HepG2 (cell line): ENCODE measurements at regions not wholly inside any gene's neighbourhood (a gene's known extent, or its start where the extent isn't known, plus 50 kb on each side); places are given as distances from the start of the nearest gene placed in this dataset.
A peak's percentile ranks its signal among the peaks of the same experiment; 100 is the strongest.

ENCODE experiments used
- DPF2 ChIP-seq: sonication (generic); formaldehyde crosslinking; IDR thresholded peaks from 2 replicates; pipeline ENCODE4 v1.4.0; 2020; ENCODE audit warnings: mild to moderate bottlenecking, low read depth, missing genetic modification reagents, borderline replicate concordance
- ETV5 ChIP-seq: IDR thresholded peaks from 2 replicates; pipeline ENCODE4 v1.6.1; 2018; ENCODE audit warnings: missing biosample characterization, missing genetic modification reagents, inconsistent platforms, borderline replicate concordance
- GABPA ChIP-seq, 2 experiments: IDR thresholded peaks; 2 replicates each; pipeline ENCODE4 v1.6.1; 2011 to 2016; ENCODE audit warnings: low read depth in 2 of 2, low read length in 1 of 2, missing biosample characterization in 1 of 2, missing genetic modification characterization in 1 of 2
- HIVEP1 ChIP-seq: sonication (generic); formaldehyde crosslinking; IDR thresholded peaks from 2 replicates; pipeline ENCODE4 v1.4.0; 2020; ENCODE audit warnings: mild to moderate bottlenecking, missing genetic modification reagents
- HOXA7 ChIP-seq: sonication (generic); formaldehyde crosslinking; IDR thresholded peaks from 2 replicates; pipeline ENCODE4 v1.8.1; 2022; ENCODE audit warnings: mild to moderate bottlenecking, missing genetic modification reagents, moderate library complexity
- KMT2A ChIP-seq: sonication (generic); formaldehyde crosslinking; IDR thresholded peaks from 2 replicates; pipeline ENCODE4 v1.4.0; 2020; ENCODE audit warnings: missing genetic modification reagents
- MLLT10 ChIP-seq: sonication (generic); formaldehyde crosslinking; IDR thresholded peaks from 2 replicates; pipeline ENCODE4 v1.4.0; 2020; ENCODE audit warnings: missing genetic modification reagents
- MNT ChIP-seq: fragments of 450-650 bp; IDR thresholded peaks from 2 replicates; pipeline ENCODE4 v1.6.1; 2016
- NFRKB ChIP-seq: fragments of 450-650 bp; IDR thresholded peaks from 2 replicates; pipeline ENCODE4 v1.6.1; 2017
- NPAS2 ChIP-seq: sonication (generic); formaldehyde crosslinking; IDR thresholded peaks from 2 replicates; pipeline ENCODE4 v1.8.0; 2022; ENCODE audit warnings: mild to moderate bottlenecking, missing genetic modification reagents, borderline replicate concordance
- NR2F2 ChIP-seq: IDR thresholded peaks from 2 replicates; pipeline ENCODE4 v1.6.1; 2012; ENCODE audit warnings: low read depth, inconsistent platforms, borderline replicate concordance
- PHB2 ChIP-seq: fragments of 450-650 bp; IDR thresholded peaks from 2 replicates; pipeline ENCODE4 v1.6.1; 2018; ENCODE audit not compliant: partially characterized antibody
- TP53 ChIP-seq: sonication (generic); formaldehyde crosslinking; conservative IDR thresholded peaks from 2 replicates; pipeline ENCODE4 v1.4.0; 2020; ENCODE audit warnings: missing genetic modification reagents
- ZBTB40 ChIP-seq, 2 experiments: fragments of 450-650 bp in 1 of 2; sonication (generic) in 1 of 2; formaldehyde crosslinking in 1 of 2; IDR thresholded peaks; 2 replicates each; pipeline versions ENCODE4 v1.6.1 to v1.8.0; 2016 to 2022; ENCODE audit warnings: antibody characterized with exemption in 1 of 2, mild to moderate bottlenecking in 1 of 2, missing genetic modification reagents in 1 of 2
- ZNF138 ChIP-seq: sonication (generic); formaldehyde crosslinking; IDR thresholded peaks from 2 replicates; pipeline ENCODE4 v1.5.0; 2020; ENCODE audit warnings: mild to moderate bottlenecking, low read depth, missing genetic modification reagents
- ZNF207 ChIP-seq: fragments of 450-650 bp; IDR thresholded peaks from 2 replicates; pipeline ENCODE4 v1.6.1; 2016; ENCODE audit warnings: antibody characterized with exemption, borderline replicate concordance
- ZNF354B ChIP-seq: sonication (generic); formaldehyde crosslinking; IDR thresholded peaks from 2 replicates; pipeline ENCODE4 v1.8.0; 2022; ENCODE audit warnings: mild to moderate bottlenecking, missing genetic modification reagents
- ZNF564 ChIP-seq: sonication (generic); formaldehyde crosslinking; IDR thresholded peaks from 2 replicates; pipeline ENCODE4 v1.8.1; 2023; ENCODE audit warnings: mild to moderate bottlenecking, missing genetic modification reagents
- ZNF746 ChIP-seq: sonication (generic); formaldehyde crosslinking; IDR thresholded peaks from 2 replicates; pipeline ENCODE4 v1.8.0; 2022; ENCODE audit warnings: mild to moderate bottlenecking, missing genetic modification reagents

- TF ChIP-seq DPF2 (0 out of 2 replicates have a peak, but pooled peaks have one; percentile 23), KMT2A (CRISPR knock-in tag) (no peak), GABPA (IDR thresholded peaks at IDR 0.05; ENCODE audit: low read depth, low read length) (no peak), GABPA (CRISPR knock-in tag; IDR thresholded peaks at IDR 0.05; ENCODE audit: low read depth) (no peak), ZNF354B (CRISPR knock-in tag) (no peak), HIVEP1 (CRISPR knock-in tag) (no peak), HOXA7 (CRISPR knock-in tag) (no peak), NPAS2 (CRISPR knock-in tag) (no peak), NR2F2 (no peak), MLLT10 (no peak), MNT (peak; percentile 96), TP53 (no peak), PHB2 (peak; percentile 74), ZBTB40 (IDR thresholded peaks at IDR 0.05) (0 out of 2 replicates have a peak, but pooled peaks have one; percentile 2), ZBTB40 (CRISPR knock-in tag; IDR thresholded peaks at IDR 0.05) (no peak), ETV5 (CRISPR knock-in tag) (no peak), ZNF564 (CRISPR knock-in tag) (no peak), ZNF207 (0 out of 2 replicates have a peak, but pooled peaks have one; percentile 70), NFRKB (peak; percentile 60; the same call in 1 of the 2 replicates), ZNF138 (CRISPR knock-in tag) (no peak), ZNF746 (CRISPR knock-in tag) (no peak)
Measured at GRCh38 chr16:9152649-9153501, 61.4 kb downstream of the HAPSTR1 start (continued).
